ENCODE measurements at regions not wholly inside any gene's neighbourhood (a gene's known extent, or its start where the extent isn't known, plus 50 kb on each side); places are given as distances from the start of the nearest gene placed in this dataset.
A peak's percentile ranks its signal among the peaks of the same experiment; 100 is the strongest.
"Not testable (repeated sequence)": the region's sequence is repeated elsewhere in the genome, so short reads cannot be mapped to it uniquely, and the experiment has no call there.

- no peaks in the 10 kb centered on the region for H3K9me3 ChIP-seq
- WGBS, 2 donors, result 21% methylated on average over 2 of the region's 2 CpGs
- intact Hi-C loops (cut with DNase I), result no loop called here
Measured at GRCh38 chr7:92953657-92954056, 117.3 kb upstream of the CDK6 start.

GRCh38 chr7:92949748-92950147 lies 113.4 kb upstream of the CDK6 start:
- no peak for DNase-seq
- Histone ChIP-seq H3K4me3 (no peak overlapping the region), H3K9me3 (no peaks in the 10 kb centered on the region), H3K4me1 (no peaks in the 10 kb centered on the region), H3K36me3 (no peaks in the 10 kb centered on the region), H3K27ac (no peak overlapping the region), H3K27me3 (no peaks in the 10 kb centered on the region)
- no peak for TF ChIP-seq CTCF (IDR thresholded peaks at IDR 0.05)
- no peak for FAIRE-seq
- ATAC-seq, result no peak
- 52 to 59% methylated on average over 1 of the region's 1 CpG for WGBS, 2 donors
- intact Hi-C loops (cut with DNase I), result no loop called here

More at GRCh38 chr7:92953657-92954056, 117.3 kb upstream of the CDK6 start:
- no peaks in the 10 kb centered on the region for H3K4me1 ChIP-seq
- H3K4me3 ChIP-seq, result no peak overlapping the region
- no peak for ATAC-seq
- H3K27me3 ChIP-seq, result no peaks in the 10 kb centered on the region
- TF ChIP-seq CTCF (IDR thresholded peaks at IDR 0.05), result no peak
- DNase-seq, result no peak
- H3K27ac ChIP-seq, result no peak overlapping the region
- no peaks in the 10 kb centered on the region for H3K36me3 ChIP-seq
- no peak for FAIRE-seq

- no peaks in the 10 kb centered on the region for H3K36me3 ChIP-seq
- no peak overlapping the region for H3K27ac ChIP-seq
- no peaks in the 10 kb centered on the region for H3K27me3 ChIP-seq
- no peaks in the 10 kb centered on the region for H3K4me1 ChIP-seq
- no peak for FAIRE-seq
- no peak for TF ChIP-seq CTCF (IDR thresholded peaks at IDR 0.05)
- 55 to 59% methylated on average over 4 of the region's 4 CpGs for WGBS, 2 donors
- no peak overlapping the region for H3K4me3 ChIP-seq
- H3K9me3 ChIP-seq, result no peaks in the 10 kb centered on the region
- DNase-seq, result no peak
- ATAC-seq, result no peak
- intact Hi-C loops (cut with DNase I), result no loop called here
Measured at GRCh38 chr7:92945840-92946239, 109.5 kb upstream of the CDK6 start.

GRCh38 chr7:92944633-92945032 lies 108.3 kb upstream of the CDK6 start:
- no peaks in the 10 kb centered on the region for H3K36me3 ChIP-seq
- H3K4me3 ChIP-seq, result no peak overlapping the region
- no peaks in the 10 kb centered on the region for H3K4me1 ChIP-seq
- H3K27me3 ChIP-seq, result no peaks in the 10 kb centered on the region
- H3K27ac ChIP-seq, result no peak overlapping the region
- FAIRE-seq (no peak), DNase-seq (no peak), ATAC-seq (peak in 3 of 4 donors; percentile 36 to 65 (median 38))
- no peak for TF ChIP-seq CTCF (IDR thresholded peaks at IDR 0.05)
- WGBS, 2 donors, result 57 to 65% methylated on average over 6 of the region's 6 CpGs
- no peaks in the 10 kb centered on the region for H3K9me3 ChIP-seq
- intact Hi-C loops (cut with DNase I), result no loop called here

GRCh38 chr7:92942706-92943105 lies 106.3 kb upstream of the CDK6 start:
- H3K4me1 ChIP-seq; H3K36me3 ChIP-seq; FAIRE-seq; H3K4me3 ChIP-seq; DNase-seq; H3K27me3 ChIP-seq; intact Hi-C loops (cut with DNase I); ATAC-seq; H3K27ac ChIP-seq; H3K9me3 ChIP-seq: not testable (repeated sequence)
- 31 to 53% methylated on average over 1 of the region's 1 CpG for WGBS, 2 donors
